A673 (cell line): ENCODE measurements at regions not wholly inside any gene's neighbourhood (a gene's known extent, or its start where the extent isn't known, plus 50 kb on each side); places are given as distances from the start of the nearest gene placed in this dataset.

Experiments used
- BruUV-seq: library from RNA; stranded (reverse); fragments of 400-500 nt; replicated peaks from 2 replicates; lab custom pipeline; 2021; lab: Mats Ljungman, UMichigan
- CTCF ChIA-PET: fragments of 300-600 bp; sonication (Branson Sonifier 250); formaldehyde crosslinking; loops from one replicate; lab custom pipeline; 2022; ENCODE audit warnings: antibody characterized with exemption; lab: Charles Lee
- POLR2A ChIA-PET: fragments of 300-600 bp; sonication (Branson Sonifier 250); formaldehyde crosslinking; loops from one replicate; lab custom pipeline; 2022; ENCODE audit warnings: antibody characterized with exemption; ENCODE audit not compliant: low non-redundant PET; lab: Charles Lee
- DNase-seq: peaks from one replicate; pipeline ENCODE4 v3.0.0-alpha.2; 2015; ENCODE audit warnings: low spot score
- H3K27ac ChIP-seq: fragments of 200-600 bp; sonication (generic); 2 replicates; pipeline ENCODE4 v1.5.1; 2016; ENCODE audit warnings: mixed run types, low read depth, mild to moderate bottlenecking, mixed read lengths, antibody characterized with exemption, low read length; ENCODE audit not compliant: poor library complexity, severe bottlenecking
- H3K27me3 ChIP-seq: fragments of 200-600 bp; sonication (generic); replicated peaks from 2 replicates; pipeline ENCODE4 v1.6.1; 2017; ENCODE audit warnings: mixed run types, low read depth, mild to moderate bottlenecking, mixed read lengths, antibody characterized with exemption, low read length; ENCODE audit not compliant: insufficient read depth, poor library complexity
- H3K36me3 ChIP-seq: fragments of 200-600 bp; sonication (generic); 2 replicates; pipeline ENCODE4 v1.6.1; 2016; ENCODE audit warnings: mixed run types, mild to moderate bottlenecking, mixed read lengths, antibody characterized with exemption, low read length; ENCODE audit not compliant: insufficient read depth, poor library complexity, severe bottlenecking
- H3K4me1 ChIP-seq: fragments of 200-600 bp; sonication (generic); 2 replicates; pipeline ENCODE4 v1.6.1; 2017; ENCODE audit warnings: mixed run types, mild to moderate bottlenecking, mixed read lengths, antibody characterized with exemption, low read length; ENCODE audit not compliant: insufficient read depth, poor library complexity, severe bottlenecking
- H3K4me3 ChIP-seq: fragments of 200-600 bp; sonication (generic); 2 replicates; pipeline ENCODE4 v1.5.1; 2016; ENCODE audit warnings: low read depth, mixed run types, mild to moderate bottlenecking, mixed read lengths, low read length; ENCODE audit not compliant: poor library complexity, severe bottlenecking
- H3K9me3 ChIP-seq: fragments of 200-600 bp; sonication (generic); 2 replicates; pipeline ENCODE4 v1.6.1; 2016; ENCODE audit warnings: mixed run types, low read depth, mild to moderate bottlenecking, mixed read lengths, antibody characterized with exemption, low read length; ENCODE audit not compliant: poor library complexity, severe bottlenecking
- EZH2 ChIP-seq: fragments of 200-600 bp; sonication (generic); IDR thresholded peaks from 2 replicates; pipeline ENCODE4 v1.6.1; 2017; ENCODE audit warnings: borderline replicate concordance, low read depth, mild to moderate bottlenecking, mixed read lengths, antibody characterized with exemption, low read length; ENCODE audit not compliant: poor library complexity, severe bottlenecking
- intact Hi-C: fragments of 100-400 bp; cut with micrococcal nuclease; formaldehyde crosslinking; loops from one replicate; pipeline ENCODE4 v1.10.0; 2022; ENCODE audit not compliant: unreplicated experiment
- TF ChIP-seq, protein P1 (sequence below): fragments of 300-800, 200-600 bp; sonication (generic); conservative IDR thresholded peaks from 2 replicates; pipeline ENCODE4 v1.5.1; 2017; ENCODE audit warnings: low read depth, mild to moderate bottlenecking, antibody characterized with exemption, low read length, moderate library complexity, mixed read lengths

DNA sequence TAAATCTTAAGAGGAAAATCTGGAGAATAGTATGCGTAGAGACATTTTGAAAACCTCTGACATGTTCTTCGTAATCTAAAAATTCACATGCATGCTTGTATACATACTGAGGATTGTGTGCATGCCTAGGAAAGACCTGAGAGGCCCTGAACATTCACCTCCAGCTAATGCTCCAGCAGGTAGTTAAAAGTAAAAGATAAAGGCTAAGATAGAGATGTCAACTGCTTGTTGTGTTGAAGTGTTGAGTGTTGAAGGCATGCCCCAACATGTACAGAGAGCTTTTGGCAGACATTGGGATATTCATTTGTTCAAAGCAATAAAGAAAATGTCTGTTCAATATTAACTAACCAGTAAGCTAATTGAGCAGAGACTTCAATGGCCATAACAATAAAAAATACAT lies 118.6 kb upstream of the SYT1 start:
- Histone ChIP-seq H3K4me1 (peaks cover 22% of the 10 kb centered on the region), H3K27ac (no peak overlapping the region), H3K4me3 (no peak overlapping the region), H3K36me3 (peaks cover 6% of the 10 kb centered on the region), H3K9me3 (peaks cover 6% of the 10 kb centered on the region), H3K27me3 (no peaks in the 10 kb centered on the region)
- intact Hi-C loops = no loop called here
- ChIA-PET CTCF (no interaction called here), POLR2A (no interaction called here)
- no TSS peak for BruUV-seq
- TF ChIP-seq EZH2 = no peak
- TF ChIP-seq, protein P1, sequence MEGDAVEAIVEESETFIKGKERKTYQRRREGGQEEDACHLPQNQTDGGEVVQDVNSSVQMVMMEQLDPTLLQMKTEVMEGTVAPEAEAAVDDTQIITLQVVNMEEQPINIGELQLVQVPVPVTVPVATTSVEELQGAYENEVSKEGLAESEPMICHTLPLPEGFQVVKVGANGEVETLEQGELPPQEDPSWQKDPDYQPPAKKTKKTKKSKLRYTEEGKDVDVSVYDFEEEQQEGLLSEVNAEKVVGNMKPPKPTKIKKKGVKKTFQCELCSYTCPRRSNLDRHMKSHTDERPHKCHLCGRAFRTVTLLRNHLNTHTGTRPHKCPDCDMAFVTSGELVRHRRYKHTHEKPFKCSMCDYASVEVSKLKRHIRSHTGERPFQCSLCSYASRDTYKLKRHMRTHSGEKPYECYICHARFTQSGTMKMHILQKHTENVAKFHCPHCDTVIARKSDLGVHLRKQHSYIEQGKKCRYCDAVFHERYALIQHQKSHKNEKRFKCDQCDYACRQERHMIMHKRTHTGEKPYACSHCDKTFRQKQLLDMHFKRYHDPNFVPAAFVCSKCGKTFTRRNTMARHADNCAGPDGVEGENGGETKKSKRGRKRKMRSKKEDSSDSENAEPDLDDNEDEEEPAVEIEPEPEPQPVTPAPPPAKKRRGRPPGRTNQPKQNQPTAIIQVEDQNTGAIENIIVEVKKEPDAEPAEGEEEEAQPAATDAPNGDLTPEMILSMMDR = no peak
- DNase-seq = no peak

DNA sequence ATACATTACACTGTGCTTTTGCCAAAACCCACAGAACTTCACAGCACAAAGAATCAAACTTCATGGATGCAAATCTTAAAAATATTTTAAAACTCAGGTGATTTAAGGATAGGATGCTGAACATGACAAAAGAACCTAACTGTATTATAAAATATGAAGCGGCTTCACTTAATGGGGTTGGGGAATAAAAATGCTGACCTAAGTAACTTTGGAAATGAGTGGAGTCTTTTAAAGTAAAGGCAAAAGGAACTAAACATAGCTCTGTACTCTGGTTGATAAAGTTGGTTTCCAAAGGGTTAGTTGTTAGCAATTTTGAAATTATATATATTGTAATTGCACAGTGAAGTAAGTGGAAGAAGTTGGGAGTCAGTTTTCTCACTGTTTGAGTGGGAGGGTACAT lies 111.5 kb upstream of the SYT1 start:
- Histone ChIP-seq H3K27ac (no peak overlapping the region), H3K4me3 (no peak overlapping the region), H3K4me1 (peaks cover 7% of the 10 kb centered on the region), H3K36me3 (no peaks in the 10 kb centered on the region), H3K27me3 (no peaks in the 10 kb centered on the region), H3K9me3 (no peaks in the 10 kb centered on the region)
- POLR2A ChIA-PET = no interaction called here
- DNase-seq = no peak
- TF ChIP-seq EZH2 = no peak
- TF ChIP-seq, protein P1 = no peak
- intact Hi-C loops = no loop called here
- no TSS peak for BruUV-seq
- CTCF ChIA-PET = no interaction called here

DNA sequence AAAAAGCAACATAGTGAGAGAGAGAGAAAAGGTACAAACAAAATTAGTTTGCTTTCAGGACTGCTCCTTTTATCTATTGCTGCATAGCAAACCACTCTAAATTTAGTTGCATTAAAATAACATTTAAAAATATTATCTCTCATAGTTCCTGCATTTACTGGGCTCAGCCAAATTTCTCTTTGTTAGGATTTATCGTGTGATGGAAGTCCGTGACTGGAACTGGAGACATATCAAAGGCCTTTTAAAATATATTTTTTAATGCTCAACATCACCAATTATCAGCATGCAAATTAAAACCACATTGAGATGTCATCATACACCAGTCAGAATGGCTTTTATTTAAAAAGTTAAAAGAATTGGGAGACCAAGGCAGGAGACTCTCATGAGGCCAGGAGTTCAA lies 107.6 kb upstream of the SYT1 start:
- intact Hi-C loops = no loop called here
- Histone ChIP-seq H3K36me3 (no peaks in the 10 kb centered on the region), H3K4me1 (no peaks in the 10 kb centered on the region), H3K27ac (no peak overlapping the region), H3K4me3 (no peak overlapping the region), H3K27me3 (no peaks in the 10 kb centered on the region), H3K9me3 (no peaks in the 10 kb centered on the region)
- POLR2A ChIA-PET = no interaction called here
- DNase-seq = no peak
- TF ChIP-seq, protein P1 = no peak
- BruUV-seq = no TSS peak
- CTCF ChIA-PET = no interaction called here
